IgD-negative memory B cell (primary cell): ENCODE measurements at regions not wholly inside any gene's neighbourhood (a gene's known extent, or its start where the extent isn't known, plus 50 kb on each side); places are given as distances from the start of the nearest gene placed in this dataset.
"Not testable (repeated sequence)": the region's sequence is repeated elsewhere in the genome, so short reads cannot be mapped to it uniquely, and the experiment has no call there.

Experiments
- H3K27ac Mint-ChIP-seq, 3 donors: one replicate each; pipeline ENCODE4 v1.8.0; 2020 to 2022; ENCODE audit warnings: mild to moderate bottlenecking in 3 of 3, mixed read lengths in 3 of 3, moderate library complexity in 1 of 3
- H3K27me3 Mint-ChIP-seq: one replicate; pipeline ENCODE4 v1.8.0; 2021; ENCODE audit warnings: mixed read lengths
- H3K36me3 Mint-ChIP-seq: one replicate; pipeline ENCODE4 v1.8.0; 2020; ENCODE audit warnings: mild to moderate bottlenecking, mixed read lengths
- H3K4me1 Mint-ChIP-seq, 3 donors: one replicate each; pipeline ENCODE4 v1.8.0; 2020 to 2022; ENCODE audit warnings: mixed read lengths in 3 of 3, mild to moderate bottlenecking in 1 of 3
- H3K4me3 Mint-ChIP-seq, 4 donors: one replicate each; pipeline ENCODE4 v1.8.0; 2020 to 2022; ENCODE audit warnings: mild to moderate bottlenecking in 4 of 4, mixed read lengths in 4 of 4, moderate library complexity in 3 of 4
- H3K9me3 Mint-ChIP-seq, 3 donors: one replicate each; pipeline ENCODE4 v1.8.0; 2020 to 2021; ENCODE audit warnings: mixed read lengths in 3 of 3, mild to moderate bottlenecking in 1 of 3

GRCh38 chrX:120740072-120740471, 110.2 kb upstream of the C1GALT1C1 start:
- Mint-ChIP-seq H3K27me3 (no peaks in the 10 kb centered on the region), H3K4me1 (peaks cover 0 to 2% (median 0%) of the 10 kb centered on the region in 3 donors), H3K9me3 (no peaks in the 10 kb centered on the region), H3K36me3 (peaks cover 2% of the 10 kb centered on the region), H3K27ac (no peak overlapping the region), H3K4me3 (no peak overlapping the region)

GRCh38 chrX:120739300-120739699, 109.4 kb upstream of the C1GALT1C1 start:
- H3K27me3 Mint-ChIP-seq: no peaks in the 10 kb centered on the region
- peaks cover 0 to 2% (median 0%) of the 10 kb centered on the region in 3 donors for H3K4me1 Mint-ChIP-seq
- H3K9me3 Mint-ChIP-seq: no peaks in the 10 kb centered on the region
- H3K4me3 Mint-ChIP-seq: no peak overlapping the region
- H3K27ac Mint-ChIP-seq: peak overlapping the region in 1 of 3 donors; percentile 79
- peaks cover under 1% of the 10 kb centered on the region for H3K36me3 Mint-ChIP-seq

GRCh38 chrX:120736989-120737388, 107.1 kb upstream of the C1GALT1C1 start:
- H3K36me3 Mint-ChIP-seq: no peaks in the 10 kb centered on the region
- peaks cover 0 to 6% (median 3%) of the 10 kb centered on the region in 3 donors for H3K9me3 Mint-ChIP-seq
- H3K27me3 Mint-ChIP-seq: no peaks in the 10 kb centered on the region
- H3K4me3 Mint-ChIP-seq: no peak overlapping the region
- no peak overlapping the region for H3K27ac Mint-ChIP-seq
- H3K4me1 Mint-ChIP-seq: peaks cover 0 to 2% (median 0%) of the 10 kb centered on the region in 3 donors

- Mint-ChIP-seq H3K27me3 (no peaks in the 10 kb centered on the region), H3K4me3 (no peak overlapping the region), H3K9me3 (peaks cover 0 to 12% (median 3%) of the 10 kb centered on the region in 3 donors), H3K4me1 (peaks cover 0 to 2% (median 0%) of the 10 kb centered on the region in 3 donors), H3K36me3 (no peaks in the 10 kb centered on the region), H3K27ac (no peak overlapping the region)
These were observed 106.1 kb upstream of the C1GALT1C1 start for GRCh38 chrX:120735966-120736365.

- peaks cover 0 to 12% (median 3%) of the 10 kb centered on the region in 3 donors for H3K9me3 Mint-ChIP-seq
- no peaks in the 10 kb centered on the region for H3K27me3 Mint-ChIP-seq
- H3K36me3 Mint-ChIP-seq: no peaks in the 10 kb centered on the region
- peaks cover 0 to 5% (median 0%) of the 10 kb centered on the region in 3 donors for H3K4me1 Mint-ChIP-seq
- H3K27ac Mint-ChIP-seq: no peak overlapping the region
- H3K4me3 Mint-ChIP-seq: no peak overlapping the region
These were observed 103.0 kb upstream of the C1GALT1C1 start for GRCh38 chrX:120732879-120733278.

- H3K27me3 Mint-ChIP-seq: no peaks in the 10 kb centered on the region
These were observed 102.6 kb upstream of the C1GALT1C1 start for GRCh38 chrX:120732461-120732860.

GRCh38 chrX:120731386-120731785, 101.5 kb upstream of the C1GALT1C1 start:
- no peak overlapping the region for H3K4me3 Mint-ChIP-seq
- peaks cover 0 to 12% (median 3%) of the 10 kb centered on the region in 3 donors for H3K9me3 Mint-ChIP-seq
- H3K36me3 Mint-ChIP-seq: no peaks in the 10 kb centered on the region

More at GRCh38 chrX:120732461-120732860, 102.6 kb upstream of the C1GALT1C1 start:
- Mint-ChIP-seq H3K27ac (no peak overlapping the region), H3K36me3 (no peaks in the 10 kb centered on the region), H3K9me3 (peaks cover 0 to 12% (median 3%) of the 10 kb centered on the region in 3 donors), H3K4me3 (no peak overlapping the region), H3K4me1 (peaks cover 0 to 6% (median 0%) of the 10 kb centered on the region in 3 donors)

GRCh38 chrX:120729506-120730255, 99.8 kb upstream of the C1GALT1C1 start:
- H3K4me3 Mint-ChIP-seq, H3K27ac Mint-ChIP-seq, H3K36me3 Mint-ChIP-seq, H3K27me3 Mint-ChIP-seq: not testable (repeated sequence)
- peaks cover 8 to 16% (median 9%) of the 10 kb centered on the region in 3 donors for H3K4me1 Mint-ChIP-seq
- peaks cover 0 to 12% (median 3%) of the 10 kb centered on the region in 3 donors for H3K9me3 Mint-ChIP-seq

More at GRCh38 chrX:120731386-120731785, 101.5 kb upstream of the C1GALT1C1 start:
- Mint-ChIP-seq H3K4me1 (peaks cover 4 to 7% (median 4%) of the 10 kb centered on the region in 3 donors), H3K27me3 (no peaks in the 10 kb centered on the region), H3K27ac (no peak overlapping the region)

GRCh38 chrX:120727911-120728310, 98.1 kb upstream of the C1GALT1C1 start:
- Mint-ChIP-seq H3K36me3 (no peaks in the 10 kb centered on the region), H3K4me1 (peaks cover 8 to 16% (median 9%) of the 10 kb centered on the region in 3 donors), H3K27ac (no peak overlapping the region), H3K4me3 (no peak overlapping the region), H3K9me3 (peaks cover 0 to 12% (median 3%) of the 10 kb centered on the region in 3 donors), H3K27me3 (no peaks in the 10 kb centered on the region)

GRCh38 chrX:120727452-120727851, 97.6 kb upstream of the C1GALT1C1 start:
- Mint-ChIP-seq H3K9me3 (peaks cover 0 to 10% (median under 1%) of the 10 kb centered on the region in 3 donors), H3K4me3 (peak overlapping the region in 1 of 4 donors; percentile 10), H3K27me3 (no peaks in the 10 kb centered on the region), H3K27ac (no peak overlapping the region), H3K36me3 (no peaks in the 10 kb centered on the region), H3K4me1 (peaks cover 8 to 16% (median 9%) of the 10 kb centered on the region in 3 donors)

- H3K27ac Mint-ChIP-seq: peak overlapping the region in 1 of 3 donors; percentile 12
- peaks cover 8 to 16% (median 9%) of the 10 kb centered on the region in 3 donors for H3K4me1 Mint-ChIP-seq
- no peaks in the 10 kb centered on the region for H3K36me3 Mint-ChIP-seq
- H3K27me3 Mint-ChIP-seq: no peaks in the 10 kb centered on the region
- peaks cover 0 to 12% (median 1%) of the 10 kb centered on the region in 3 donors for H3K9me3 Mint-ChIP-seq
- peak overlapping the region in 2 of 4 donors; percentile 30 to 63 for H3K4me3 Mint-ChIP-seq
These were observed 96.4 kb upstream of the C1GALT1C1 start for GRCh38 chrX:120726294-120726693.

GRCh38 chrX:120725874-120726273, 96.0 kb upstream of the C1GALT1C1 start:
- Mint-ChIP-seq H3K9me3 (peaks cover 0 to 15% (median 1%) of the 10 kb centered on the region in 3 donors), H3K4me3 (peak overlapping the region in 2 of 4 donors; percentile 30 to 63), H3K27ac (no peak overlapping the region)

GRCh38 chrX:120719622-120720021, 89.8 kb upstream of the C1GALT1C1 start:
- Mint-ChIP-seq H3K4me1 (peaks cover 0 to 3% (median 0%) of the 10 kb centered on the region in 3 donors), H3K27me3 (no peaks in the 10 kb centered on the region), H3K4me3 (no peak overlapping the region), H3K36me3 (no peaks in the 10 kb centered on the region), H3K9me3 (peaks cover 1 to 15% (median 2%) of the 10 kb centered on the region in 3 donors), H3K27ac (no peak overlapping the region)

More at GRCh38 chrX:120725874-120726273, 96.0 kb upstream of the C1GALT1C1 start:
- Mint-ChIP-seq H3K4me1 (peaks cover 8 to 16% (median 9%) of the 10 kb centered on the region in 3 donors), H3K27me3 (no peaks in the 10 kb centered on the region), H3K36me3 (no peaks in the 10 kb centered on the region)

GRCh38 chrX:120718969-120719368, 89.1 kb upstream of the C1GALT1C1 start:
- Mint-ChIP-seq H3K4me1 (peaks cover 0 to 3% (median 0%) of the 10 kb centered on the region in 3 donors), H3K36me3 (no peaks in the 10 kb centered on the region), H3K9me3 (peaks cover 1 to 15% (median 2%) of the 10 kb centered on the region in 3 donors), H3K27ac (no peak overlapping the region), H3K27me3 (no peaks in the 10 kb centered on the region), H3K4me3 (no peak overlapping the region)

- not testable (repeated sequence) for H3K36me3 Mint-ChIP-seq, H3K4me3 Mint-ChIP-seq, H3K27ac Mint-ChIP-seq, H3K4me1 Mint-ChIP-seq, H3K27me3 Mint-ChIP-seq
- H3K9me3 Mint-ChIP-seq: peaks cover 6 to 12% (median 12%) of the 10 kb centered on the region in 3 donors
These were observed 72.5 kb upstream of the C1GALT1C1 start for GRCh38 chrX:120702337-120702736.
